PC-3 (cell line): ENCODE measurements at regions not wholly inside any gene's neighbourhood (a gene's known extent, or its start where the extent isn't known, plus 50 kb on each side); places are given as distances from the start of the nearest gene placed in this dataset.

Experiments used
- CTCF ChIP-seq: fragments of 300-600 bp; sonication (generic); conservative IDR thresholded peaks from 2 replicates; pipeline ENCODE4 v1.5.1; 2017; ENCODE audit warnings: antibody characterized with exemption, low read depth, mild to moderate bottlenecking, low read length
- EZH2 ChIP-seq: fragments of 300-600 bp; sonication (generic); IDR thresholded peaks from one replicate; pipeline ENCODE4 v1.6.1; 2017; ENCODE audit warnings: antibody characterized with exemption, mild to moderate bottlenecking, low read length; ENCODE audit not compliant: unreplicated experiment
- EZH2phosphoT487 ChIP-seq: fragments of 300-600 bp; sonication (generic); IDR thresholded peaks from 2 replicates; pipeline ENCODE4 v1.6.1; 2018; ENCODE audit warnings: mild to moderate bottlenecking, antibody characterized with exemption, low read length, borderline replicate concordance

- TF ChIP-seq CTCF: no peak
- no peak for TF ChIP-seq EZH2
- TF ChIP-seq EZH2phosphoT487: no peak
These were observed 165.6 kb upstream of the SOX1 start for GRCh38 chr13:111901267-111901915.
